Ovary (tissue), 7 donors: ENCODE measurements at regions not wholly inside any gene's neighbourhood (a gene's known extent, or its start where the extent isn't known, plus 50 kb on each side); places are given as distances from the start of the nearest gene placed in this dataset.
"Not testable (repeated sequence)": the region's sequence is repeated elsewhere in the genome, so short reads cannot be mapped to it uniquely, and the experiment has no call there.

Experiments
- DNase-seq, 5 donors: peaks; one replicate each; pipeline ENCODE4 v3.0.0-alpha.2; 2019 to 2020
- H3K27ac ChIP-seq, 2 donors: fragments of 200-600 bp; one replicate each; pipeline versions ENCODE4 v1.5.1 to v1.8.0; 2019 to 2022
- H3K27me3 ChIP-seq: fragments of 200-600 bp; one replicate; pipeline ENCODE4 v1.8.0; 2022
- H3K36me3 ChIP-seq: fragments of 200-600 bp; sonication (generic); one replicate; pipeline ENCODE4 v1.5.1; 2019
- H3K4me1 ChIP-seq: one replicate; pipeline ENCODE4 v1.8.1; 2013; ENCODE audit warnings: mild to moderate bottlenecking, moderate library complexity; ENCODE audit not compliant: insufficient read depth
- H3K4me3 ChIP-seq: fragments of 200-600 bp; sonication (generic); one replicate; pipeline ENCODE4 v1.5.1; 2017
- H3K9me3 ChIP-seq, 2 donors: fragments of 200-600 bp in 1 of 2; sonication (generic) in 1 of 2; one replicate each; pipeline versions ENCODE4 v1.5.1 to v1.8.1; 2013 to 2019; ENCODE audit warnings: mild to moderate bottlenecking in 1 of 2, moderate library complexity in 1 of 2
- EP300 ChIP-seq: sonication (generic); formaldehyde crosslinking; IDR thresholded peaks from one replicate; pipeline ENCODE4 v1.6.1; 2017; ENCODE audit warnings: antibody characterized with exemption
- POLR2A ChIP-seq: fragments of 450-650 bp; IDR thresholded peaks from one replicate; pipeline ENCODE4 v1.6.1; 2017; ENCODE audit warnings: antibody characterized with exemption, mild to moderate bottlenecking, moderate library complexity
- WGBS, 3 donors: extraction: QIAGEN DNeasy Blood & Tissue Kit in 1 of 3; methylation state at CpG; one replicate each; pipeline versions ENCODE4 v1.1.5 to v1.1.7; 2013 to 2017; 5-methylcytosine and 5-hydroxymethylcytosine counted together
- intact Hi-C, 4 donors: fragments of 100-400 bp; cut with DNase I; formaldehyde crosslinking; loops; one replicate each; pipeline versions ENCODE4 v1.11.0 to v1.15.1; 2022 to 2023
- TF ChIP-seq, protein P1 (sequence below), 3 donors: fragments of 450-650 bp in 2 of 3; fragments of 200-600 bp in 1 of 3; IDR thresholded peaks; one replicate each; pipeline versions ENCODE4 v1.5.1 to v1.8.0; 2016 to 2022; ENCODE audit warnings: antibody characterized with exemption in 3 of 3, mild to moderate bottlenecking in 1 of 3
- donor health status: DM: no; HTN: no; CAD: no; lungs with moderate emphysema.
- donor health status: DM: no; HTN: no; CAD: no.
- donor health status: Bipolar disorder and iron deficiency.
- donor health status: DM: no; HTN: no; CAD: no.
- donor health status: DM: yes; HTN: yes; CAD: no.

DNA sequence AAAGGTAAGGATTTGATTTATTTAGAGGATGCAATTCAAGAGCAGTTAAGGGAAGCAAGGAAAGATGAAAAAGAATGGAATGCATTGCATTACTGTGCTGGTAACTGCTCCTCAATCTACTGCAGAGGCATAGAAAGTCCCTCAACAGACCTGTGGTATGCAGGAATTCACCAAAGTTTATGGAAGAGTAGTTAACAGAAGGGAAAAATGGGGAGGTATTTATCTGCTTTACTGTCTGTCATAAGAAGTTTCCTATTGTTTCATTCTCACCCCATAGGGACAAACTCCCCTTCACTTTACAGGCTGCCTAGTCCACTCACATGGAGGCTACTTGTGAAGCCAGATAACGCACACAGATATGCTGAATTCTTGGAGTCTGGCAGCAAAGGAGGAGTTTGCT is 354.9 kb upstream of the SPRY2 start:
- TF ChIP-seq, protein P1, sequence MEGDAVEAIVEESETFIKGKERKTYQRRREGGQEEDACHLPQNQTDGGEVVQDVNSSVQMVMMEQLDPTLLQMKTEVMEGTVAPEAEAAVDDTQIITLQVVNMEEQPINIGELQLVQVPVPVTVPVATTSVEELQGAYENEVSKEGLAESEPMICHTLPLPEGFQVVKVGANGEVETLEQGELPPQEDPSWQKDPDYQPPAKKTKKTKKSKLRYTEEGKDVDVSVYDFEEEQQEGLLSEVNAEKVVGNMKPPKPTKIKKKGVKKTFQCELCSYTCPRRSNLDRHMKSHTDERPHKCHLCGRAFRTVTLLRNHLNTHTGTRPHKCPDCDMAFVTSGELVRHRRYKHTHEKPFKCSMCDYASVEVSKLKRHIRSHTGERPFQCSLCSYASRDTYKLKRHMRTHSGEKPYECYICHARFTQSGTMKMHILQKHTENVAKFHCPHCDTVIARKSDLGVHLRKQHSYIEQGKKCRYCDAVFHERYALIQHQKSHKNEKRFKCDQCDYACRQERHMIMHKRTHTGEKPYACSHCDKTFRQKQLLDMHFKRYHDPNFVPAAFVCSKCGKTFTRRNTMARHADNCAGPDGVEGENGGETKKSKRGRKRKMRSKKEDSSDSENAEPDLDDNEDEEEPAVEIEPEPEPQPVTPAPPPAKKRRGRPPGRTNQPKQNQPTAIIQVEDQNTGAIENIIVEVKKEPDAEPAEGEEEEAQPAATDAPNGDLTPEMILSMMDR (IDR thresholded peaks at IDR 0.05) = no peak
- TF ChIP-seq POLR2A (no peak), EP300 (no peak)
- no peaks in the 10 kb centered on the region for H3K36me3 ChIP-seq
- H3K9me3 ChIP-seq = no peaks in the 10 kb centered on the region
- no peak for DNase-seq
- no peak overlapping the region for H3K4me3 ChIP-seq
- no peak overlapping the region for H3K27ac ChIP-seq
- H3K27me3 ChIP-seq = no peaks in the 10 kb centered on the region
- no peaks in the 10 kb centered on the region for H3K4me1 ChIP-seq
- WGBS, 3 donors = 63 to 81% (median 77%) methylated on average over 1 of the region's 1 CpG
- intact Hi-C loops = no loop called here

GRCh38 chr13:80691814-80692213 is 350.9 kb upstream of the SPRY2 start:
- DNase-seq, H3K36me3 ChIP-seq, H3K9me3 ChIP-seq, H3K4me1 ChIP-seq, H3K27ac ChIP-seq, intact Hi-C loops, H3K4me3 ChIP-seq, H3K27me3 ChIP-seq: not testable (repeated sequence)
- 65 to 87% (median 68%) methylated on average over 2 of the region's 2 CpGs for WGBS, 3 donors

GRCh38 chr13:80690208-80690607 is 349.3 kb upstream of the SPRY2 start:
- intact Hi-C loops = no loop called here

GRCh38 chr13:80688593-80688992 is 347.7 kb upstream of the SPRY2 start:
- Histone ChIP-seq H3K27ac (no peak overlapping the region), H3K4me1 (no peaks in the 10 kb centered on the region), H3K27me3 (no peaks in the 10 kb centered on the region), H3K9me3 (no peaks in the 10 kb centered on the region), H3K4me3 (no peak overlapping the region), H3K36me3 (no peaks in the 10 kb centered on the region)
- TF ChIP-seq, protein P1 (IDR thresholded peaks at IDR 0.05) = no peak
- no peak for TF ChIP-seq EP300
- no peak for TF ChIP-seq POLR2A
- DNase-seq = no peak
- intact Hi-C loops = no loop called here

More at GRCh38 chr13:80690208-80690607, 349.3 kb upstream of the SPRY2 start:
- H3K9me3 ChIP-seq = no peaks in the 10 kb centered on the region
- H3K27me3 ChIP-seq = no peaks in the 10 kb centered on the region
- no peaks in the 10 kb centered on the region for H3K4me1 ChIP-seq
- 78 to 80% (median 80%) methylated on average over 3 of the region's 3 CpGs for WGBS, 3 donors
- no peaks in the 10 kb centered on the region for H3K36me3 ChIP-seq
- no peak for DNase-seq
- no peak overlapping the region for H3K27ac ChIP-seq
- no peak overlapping the region for H3K4me3 ChIP-seq
- no peak for TF ChIP-seq EP300
- TF ChIP-seq, protein P1 (IDR thresholded peaks at IDR 0.05) = no peak
- TF ChIP-seq POLR2A = no peak

GRCh38 chr13:80685942-80686341 is 345.0 kb upstream of the SPRY2 start:
- no peak overlapping the region for H3K4me3 ChIP-seq
- H3K36me3 ChIP-seq = no peaks in the 10 kb centered on the region
- TF ChIP-seq EP300 = no peak
- TF ChIP-seq POLR2A = no peak
- TF ChIP-seq, protein P1 (IDR thresholded peaks at IDR 0.05) = no peak
- no peaks in the 10 kb centered on the region for H3K27me3 ChIP-seq
- H3K4me1 ChIP-seq = no peaks in the 10 kb centered on the region
- no peak for DNase-seq
- 77 to 88% (median 80%) methylated on average over 1 of the region's 1 CpG for WGBS, 3 donors
- no peak overlapping the region for H3K27ac ChIP-seq
- no peaks in the 10 kb centered on the region for H3K9me3 ChIP-seq
- intact Hi-C loops = no loop called here
